Heart left ventricle (tissue), 16 donors: ENCODE measurements at regions not wholly inside any gene's neighbourhood (a gene's known extent, or its start where the extent isn't known, plus 50 kb on each side); places are given as distances from the start of the nearest gene placed in this dataset.

Experiments used
- ATAC-seq, 4 donors: fragments of 200-7000 bp; cut with Tn5 transposase; one replicate each; pipeline ENCODE4 v1.9.1; 2020 to 2022; ENCODE audit warnings: moderate library complexity in 4 of 4, mild to moderate bottlenecking in 3 of 4, moderate number of reproducible peaks in 1 of 4
- DNase-seq, 5 donors: peaks; one replicate each; pipeline ENCODE4 v3.0.0-alpha.2; 2020
- H3K27ac ChIP-seq, 12 donors: fragments of 200-600 bp; sonication (generic) in 4 of 12; one replicate each; pipeline versions ENCODE4 v1.5.0 to v1.8.0; 2016 to 2022; ENCODE audit warnings: mild to moderate bottlenecking in 2 of 12
- H3K27me3 ChIP-seq, 9 donors: fragments of 200-600 bp; sonication (generic) in 2 of 9; one replicate each; pipeline versions ENCODE4 v1.5.1 to v1.8.0; 2016 to 2022; ENCODE audit warnings: mild to moderate bottlenecking in 3 of 9
- H3K36me3 ChIP-seq, 9 donors: fragments of 200-600 bp; sonication (generic) in 2 of 9; one replicate each; pipeline versions ENCODE4 v1.5.0 to v1.8.0; 2018 to 2022; ENCODE audit warnings: mild to moderate bottlenecking in 2 of 9
- H3K4me1 ChIP-seq, 12 donors: fragments of 200-600 bp; sonication (generic) in 4 of 12; one replicate each; pipeline versions ENCODE4 v1.5.0 to v1.8.0; 2016 to 2022; ENCODE audit warnings: mild to moderate bottlenecking in 3 of 12
- H3K4me3 ChIP-seq, 12 donors: fragments of 200-600 bp; sonication (generic) in 4 of 12; one replicate each; pipeline versions ENCODE4 v1.5.0 to v1.8.0; 2017 to 2022; ENCODE audit warnings: mild to moderate bottlenecking in 9 of 12, moderate library complexity in 4 of 12
- H3K9me3 ChIP-seq, 12 donors: fragments of 200-600 bp; sonication (generic) in 4 of 12; one replicate each; pipeline versions ENCODE4 v1.5.0 to v1.8.0; 2016 to 2022; ENCODE audit warnings: mild to moderate bottlenecking in 1 of 12
- CTCF ChIP-seq, 12 donors: fragments of 200-600 bp; sonication (generic) in 4 of 12; IDR thresholded peaks; one replicate each; pipeline versions ENCODE4 v1.5.0 to v1.8.0; 2018 to 2022; ENCODE audit warnings: antibody characterized with exemption in 12 of 12, mild to moderate bottlenecking in 5 of 12
- POLR2A ChIP-seq, 2 donors: fragments of 450-650 bp; IDR thresholded peaks; one replicate each; pipeline ENCODE4 v1.6.1; 2017; ENCODE audit warnings: antibody characterized with exemption in 2 of 2, mild to moderate bottlenecking in 2 of 2, moderate library complexity in 2 of 2
- WGBS, 4 donors: extraction: QIAGEN DNeasy Blood & Tissue Kit in 2 of 4; methylation state at CpG; one replicate each; pipeline versions ENCODE4 v1.1.5 to v1.1.7; 2013 to 2018; 5-methylcytosine and 5-hydroxymethylcytosine counted together
- intact Hi-C, 10 donors: fragments of 100-400 bp; cut with DNase I; formaldehyde crosslinking; loops; one replicate each; pipeline versions ENCODE4 v1.11.1 to v1.14.2; 2022
- donor health status: ischemic (EF 13 %, LVEDD 7.1; RV severe dilation, severe dysfunction).
- donor health status: healthy with polysubstance abuse.
- donor health status: DM: no; HTN: yes; CAD: no.
- donor health status: DM: no; HTN: no; CAD: no.
- donor health status: ischemic (EF 25% LVEDD 6.9; RV normal size, moderate dysfunction).
- donor health status: ischemic (EF 25% LVEDD 5.7; RV mildly dilated, moderate dysfunction).
- donor health status: healthy.
- donor health status: DM: yes; HTN: yes; CAD: no.
- donor health status: ischemic (EF 35%, LVEDD 5.7; RV mildly dilated, moderate dysfunction).
- donor health status: nonischemic (EF 11% LVEDD 7.7; RV severe dilation, severe dysfunction).
- donor health status: DM: yes; HTN: yes; CAD: no.
- donor health status: PGD.
- donor health status: ischemic (EF 29% LVEDD 5.4; RV normal size, mild dysfunction).
- donor health status: nonischemic (EF 23%, LVEDD 6.1; RV moderate dilation, normal function).

GRCh38 chr3:44105571-44105970, 136.1 kb upstream of the TOPAZ1 start:
- DNase-seq (no peak), ATAC-seq (no peak)
- Histone ChIP-seq H3K36me3 (no peaks in the 10 kb centered on the region), H3K27me3 (peaks cover 0 to 53% (median 16%) of the 10 kb centered on the region in 9 donors), H3K9me3 (no peaks in the 10 kb centered on the region), H3K4me3 (no peak overlapping the region), H3K4me1 (no peaks in the 10 kb centered on the region), H3K27ac (no peak overlapping the region)
- no peak for TF ChIP-seq CTCF (IDR thresholded peaks at IDR 0.05)
- TF ChIP-seq POLR2A (IDR thresholded peaks at IDR 0.05) = no peak
- intact Hi-C loops = no loop called here
- 78 to 85% (median 83%) methylated on average over 5 of the region's 5 CpGs for WGBS, 4 donors

GRCh38 chr3:44106756-44107155, 134.9 kb upstream of the TOPAZ1 start:
- Histone ChIP-seq H3K4me3 (no peak overlapping the region), H3K27me3 (peaks cover 0 to 41% (median 12%) of the 10 kb centered on the region in 9 donors), H3K27ac (no peak overlapping the region), H3K4me1 (no peaks in the 10 kb centered on the region), H3K36me3 (no peaks in the 10 kb centered on the region), H3K9me3 (no peaks in the 10 kb centered on the region)
- WGBS, 4 donors = 46 to 57% (median 51%) methylated on average over 6 of the region's 6 CpGs
- DNase-seq (no peak), ATAC-seq (no peak)
- TF ChIP-seq POLR2A (IDR thresholded peaks at IDR 0.05) = no peak
- no peak for TF ChIP-seq CTCF (IDR thresholded peaks at IDR 0.05)
- intact Hi-C loops = no loop called here

- intact Hi-C loops = no loop called here
- Histone ChIP-seq H3K27me3 (peaks cover 0 to 28% (median 12%) of the 10 kb centered on the region in 9 donors), H3K27ac (no peak overlapping the region), H3K9me3 (no peaks in the 10 kb centered on the region), H3K36me3 (no peaks in the 10 kb centered on the region), H3K4me1 (no peaks in the 10 kb centered on the region), H3K4me3 (no peak overlapping the region)
- DNase-seq = no peak
- 80 to 92% (median 88%) methylated on average over 3 of the region's 3 CpGs for WGBS, 4 donors
- TF ChIP-seq POLR2A (IDR thresholded peaks at IDR 0.05) (no peak), CTCF (IDR thresholded peaks at IDR 0.05) (no peak)
- ATAC-seq = no peak
These were observed 133.2 kb upstream of the TOPAZ1 start for GRCh38 chr3:44108481-44108880.

GRCh38 chr3:44109771-44110361, 131.8 kb upstream of the TOPAZ1 start:
- 87 to 91% (median 88%) methylated on average over 7 of the region's 7 CpGs for WGBS, 4 donors
- Histone ChIP-seq H3K36me3 (no peaks in the 10 kb centered on the region), H3K4me1 (no peaks in the 10 kb centered on the region), H3K9me3 (no peaks in the 10 kb centered on the region), H3K27me3 (peaks cover 0 to 24% (median 11%) of the 10 kb centered on the region in 9 donors), H3K27ac (no peak overlapping the region), H3K4me3 (no peak overlapping the region)
- no peak for TF ChIP-seq CTCF (IDR thresholded peaks at IDR 0.05)
- TF ChIP-seq POLR2A (IDR thresholded peaks at IDR 0.05) = no peak
- ATAC-seq (no peak), DNase-seq (no peak)
- intact Hi-C loops = loop anchor here in 2 of 10 donors (10.0 kb wide), 1 partner anchor 565 kb away; no protein-coding TSS in a partner anchor
